PC-3 (cell line): ENCODE measurements at regions not wholly inside any gene's neighbourhood (a gene's known extent, or its start where the extent isn't known, plus 50 kb on each side); places are given as distances from the start of the nearest gene placed in this dataset.

ENCODE experiments used
- EZH2 ChIP-seq: fragments of 300-600 bp; sonication (generic); IDR thresholded peaks from one replicate; pipeline ENCODE4 v1.6.1; 2017; ENCODE audit warnings: antibody characterized with exemption, mild to moderate bottlenecking, low read length; ENCODE audit not compliant: unreplicated experiment
- EZH2phosphoT487 ChIP-seq: fragments of 300-600 bp; sonication (generic); IDR thresholded peaks from 2 replicates; pipeline ENCODE4 v1.6.1; 2018; ENCODE audit warnings: mild to moderate bottlenecking, antibody characterized with exemption, low read length, borderline replicate concordance
- TF ChIP-seq, protein P1 (sequence below): fragments of 300-600 bp; sonication (generic); conservative IDR thresholded peaks from 2 replicates; pipeline ENCODE4 v1.5.1; 2017; ENCODE audit warnings: antibody characterized with exemption, low read depth, mild to moderate bottlenecking, low read length

DNA sequence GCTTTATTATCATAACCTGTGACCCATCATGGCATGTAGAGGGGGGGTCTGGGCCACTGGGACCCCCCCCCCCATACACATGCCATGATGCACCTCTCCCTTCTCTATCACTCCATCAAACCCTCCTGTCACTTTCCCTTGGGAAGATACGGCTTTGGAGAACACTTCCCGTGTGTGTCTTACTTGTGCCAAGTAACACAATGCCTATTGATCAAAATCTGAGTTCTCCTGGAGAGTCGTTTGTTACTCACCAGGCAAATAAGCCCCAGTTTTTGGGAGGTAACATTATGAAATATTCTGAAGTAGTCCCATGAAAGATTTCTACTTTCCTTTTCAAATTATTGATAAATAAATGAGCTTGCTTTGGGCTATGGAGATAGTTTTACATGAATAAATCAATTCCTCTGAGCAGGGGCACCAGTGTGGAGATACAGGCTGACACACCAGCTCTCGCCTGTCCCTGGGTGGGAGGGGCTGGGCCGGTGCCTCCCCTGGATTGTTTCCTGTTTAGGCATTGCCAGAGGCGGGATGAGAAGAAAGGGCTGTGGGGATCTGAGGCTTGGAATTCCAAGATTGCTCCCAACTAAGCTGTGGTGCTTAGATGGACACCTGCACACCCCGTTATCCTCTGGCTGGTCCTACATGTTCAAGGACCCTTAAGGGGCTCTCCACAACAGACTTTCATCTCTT lies 63.2 kb upstream of the WWC2 start:
- TF ChIP-seq, protein P1, sequence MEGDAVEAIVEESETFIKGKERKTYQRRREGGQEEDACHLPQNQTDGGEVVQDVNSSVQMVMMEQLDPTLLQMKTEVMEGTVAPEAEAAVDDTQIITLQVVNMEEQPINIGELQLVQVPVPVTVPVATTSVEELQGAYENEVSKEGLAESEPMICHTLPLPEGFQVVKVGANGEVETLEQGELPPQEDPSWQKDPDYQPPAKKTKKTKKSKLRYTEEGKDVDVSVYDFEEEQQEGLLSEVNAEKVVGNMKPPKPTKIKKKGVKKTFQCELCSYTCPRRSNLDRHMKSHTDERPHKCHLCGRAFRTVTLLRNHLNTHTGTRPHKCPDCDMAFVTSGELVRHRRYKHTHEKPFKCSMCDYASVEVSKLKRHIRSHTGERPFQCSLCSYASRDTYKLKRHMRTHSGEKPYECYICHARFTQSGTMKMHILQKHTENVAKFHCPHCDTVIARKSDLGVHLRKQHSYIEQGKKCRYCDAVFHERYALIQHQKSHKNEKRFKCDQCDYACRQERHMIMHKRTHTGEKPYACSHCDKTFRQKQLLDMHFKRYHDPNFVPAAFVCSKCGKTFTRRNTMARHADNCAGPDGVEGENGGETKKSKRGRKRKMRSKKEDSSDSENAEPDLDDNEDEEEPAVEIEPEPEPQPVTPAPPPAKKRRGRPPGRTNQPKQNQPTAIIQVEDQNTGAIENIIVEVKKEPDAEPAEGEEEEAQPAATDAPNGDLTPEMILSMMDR = no peak
- TF ChIP-seq EZH2phosphoT487 (no peak), EZH2 (no peak)
